Stimulated activated naive CD8-positive, alpha-beta T cell treated with anti-CD3 and anti-CD28 coated beads, Interleukin-15, Interleukin-2, amounts not matched to agents 100 U/mL and 50 U/mL, for 24 hours (primary cell): ENCODE measurements at regions not wholly inside any gene's neighbourhood (a gene's known extent, or its start where the extent isn't known, plus 50 kb on each side); places are given as distances from the start of the nearest gene placed in this dataset.
A peak's percentile ranks its signal among the peaks of the same experiment; 100 is the strongest.

Source experiments
- ATAC-seq: fragments of 150-1000 bp; cut with Tn5 transposase; one replicate; pipeline ENCODE4 v1.10.0; 2021
- DNase-seq: peaks from one replicate; pipeline ENCODE4 v3.0.0; 2021

GRCh38 chr21:30986965-30987364, 51.3 kb downstream of the KRTAP19-8 start:
- ATAC-seq (no peak), DNase-seq (no peak)

GRCh38 chr21:30984889-30985288, 53.4 kb downstream of the KRTAP19-8 start:
- DNase-seq: no peak

GRCh38 chr21:30981403-30981802, 56.9 kb downstream of the KRTAP19-8 start:
- no peak for DNase-seq
- ATAC-seq: no peak

More at GRCh38 chr21:30984889-30985288, 53.4 kb downstream of the KRTAP19-8 start:
- ATAC-seq: no peak

DNA sequence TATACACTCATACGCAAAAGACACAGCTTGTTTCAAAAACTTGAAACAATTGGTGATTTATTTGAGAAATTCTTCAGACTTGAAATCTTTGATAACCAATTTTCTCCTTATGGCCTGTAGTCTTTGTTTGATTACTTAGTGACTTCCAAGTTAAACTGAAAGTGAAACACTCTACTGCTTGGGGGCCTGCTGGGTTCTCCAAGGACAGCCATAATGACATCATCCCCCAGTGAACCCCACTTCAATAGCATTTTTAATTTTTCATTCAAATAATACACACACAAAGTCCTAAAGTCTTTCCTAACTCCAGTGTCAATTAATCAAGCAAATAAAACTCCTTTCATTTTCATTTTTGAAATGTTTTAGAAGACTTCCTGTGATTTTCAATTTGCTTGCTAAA, 59.2 kb downstream of the KRTAP19-8 start:
- no peak for ATAC-seq
- no peak for DNase-seq

- ATAC-seq (no peak), DNase-seq (no peak)
Measured at GRCh38 chr21:30964283-30964682, 74.0 kb downstream of the KRTAP19-8 start.

DNA sequence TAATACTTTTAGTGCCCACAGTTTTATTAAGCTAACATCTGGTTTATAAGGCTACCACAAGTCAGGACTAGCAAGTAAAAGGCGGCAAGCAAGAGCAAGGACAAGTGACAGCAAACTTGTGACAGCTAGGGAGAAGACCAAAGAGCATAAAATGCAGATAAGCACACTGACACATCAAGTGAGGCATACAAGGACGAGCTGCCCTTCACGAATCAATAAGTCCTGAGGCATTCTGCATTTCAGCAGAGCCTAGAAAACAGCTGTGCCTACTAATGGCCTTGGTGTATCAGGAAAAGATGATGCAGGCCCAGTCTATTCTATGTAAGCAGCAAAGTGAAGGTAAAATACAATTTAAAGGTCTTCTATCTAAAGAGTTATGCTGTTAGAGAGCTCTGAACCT, 74.8 kb downstream of the KRTAP19-8 start:
- DNase-seq (no peak), ATAC-seq (no peak)

GRCh38 chr21:30962013-30962412, 76.3 kb downstream of the KRTAP19-8 start:
- no peak for DNase-seq

GRCh38 chr21:30958741-30959140, 77.4 kb upstream of the KRTAP11-1 start:
- DNase-seq (no peak), ATAC-seq (no peak)

More at GRCh38 chr21:30962013-30962412, 76.3 kb downstream of the KRTAP19-8 start:
- ATAC-seq: no peak

DNA sequence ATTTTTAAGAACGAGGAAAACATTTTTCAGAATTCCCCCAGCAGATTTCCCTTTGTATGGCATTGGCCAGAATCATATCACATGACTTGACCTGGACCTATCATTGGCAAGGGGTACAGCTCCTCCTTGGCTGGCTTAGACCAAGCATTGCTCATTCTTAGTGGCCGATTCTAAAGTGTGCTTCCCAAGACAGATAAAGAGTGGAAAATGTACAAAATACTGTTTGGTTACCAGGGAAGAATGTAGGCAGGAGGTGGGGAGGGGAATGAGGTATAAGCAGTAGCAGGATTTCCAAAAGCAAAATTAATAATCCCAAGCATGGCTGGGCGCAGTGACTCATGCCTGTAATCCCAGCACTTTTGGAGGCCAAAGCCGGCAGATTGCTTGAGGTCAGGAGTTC, 75.6 kb upstream of the KRTAP11-1 start:
- no peak for ATAC-seq
- no peak for DNase-seq

GRCh38 chr21:30953605-30954004, 72.2 kb upstream of the KRTAP11-1 start:
- DNase-seq (no peak), ATAC-seq (no peak)

DNA sequence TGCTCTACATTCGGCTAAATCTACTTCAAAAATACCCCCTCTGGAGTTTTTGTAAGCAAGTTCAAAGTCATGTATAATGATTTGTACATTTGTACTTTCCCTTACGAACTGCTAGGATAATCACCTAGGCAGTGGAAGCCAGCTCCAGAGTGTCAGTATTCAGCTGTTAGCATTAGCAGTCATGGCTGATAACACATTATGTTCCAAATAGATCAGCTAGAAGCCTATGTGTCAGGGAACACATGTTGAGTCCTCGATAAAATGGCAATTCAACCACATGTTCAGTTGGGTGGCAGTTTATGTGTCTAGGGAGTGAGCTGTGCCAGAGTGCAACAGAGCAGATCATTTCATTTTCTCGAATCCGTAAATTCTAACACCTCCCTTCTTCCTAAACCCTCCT, 65.8 kb upstream of the KRTAP11-1 start:
- no peak for ATAC-seq
- DNase-seq: no peak

DNA sequence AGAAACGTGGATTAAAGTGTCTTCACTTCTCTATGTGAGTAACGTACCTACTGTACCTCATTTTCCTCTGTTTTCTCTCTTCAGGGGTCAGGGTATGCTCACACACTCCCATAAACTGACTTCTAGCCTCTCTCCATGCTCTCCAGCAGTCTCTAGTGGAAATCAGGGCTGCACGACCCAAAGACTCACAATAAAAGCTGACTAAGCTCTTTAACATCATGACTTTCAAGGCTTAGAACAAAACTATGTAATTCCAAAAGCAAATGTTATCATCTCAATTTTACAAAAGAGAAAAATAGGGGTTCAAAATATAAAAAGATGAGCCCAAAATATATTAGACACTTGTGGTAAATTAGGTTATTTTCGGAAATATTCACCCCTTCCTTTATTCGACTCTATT, 62.5 kb upstream of the KRTAP11-1 start:
- DNase-seq (no peak), ATAC-seq (no peak)

GRCh38 chr21:30943243-30943642, 61.9 kb upstream of the KRTAP11-1 start:
- ATAC-seq (no peak), DNase-seq (no peak)

DNA sequence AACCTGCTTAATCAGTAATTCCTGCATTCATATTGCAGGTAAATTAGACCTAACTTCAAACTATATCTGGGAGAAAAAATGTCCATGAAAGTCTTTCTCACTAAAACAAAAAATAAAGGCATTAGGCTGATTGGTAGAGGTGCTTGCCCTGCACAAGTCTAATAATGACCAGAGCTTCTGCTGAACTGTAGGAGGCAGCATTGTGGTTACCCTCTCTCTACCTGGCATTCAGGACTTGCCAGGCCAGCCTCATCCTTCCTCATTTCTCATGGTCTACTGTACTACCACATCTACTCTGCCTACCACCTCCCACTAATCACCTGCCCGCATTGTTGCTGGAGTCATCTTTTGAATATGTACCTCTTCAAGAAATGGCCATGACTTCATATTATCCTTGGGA, 60.8 kb upstream of the KRTAP11-1 start:
- no peak for ATAC-seq
- no peak for DNase-seq

GRCh38 chr21:30936207-30936606, 54.8 kb upstream of the KRTAP11-1 start:
- ATAC-seq (no peak), DNase-seq (no peak)

- no peak for ATAC-seq
- no peak for DNase-seq
Measured at GRCh38 chr21:30935889-30936168, 54.4 kb upstream of the KRTAP11-1 start.

- ATAC-seq (peak; percentile 9), DNase-seq (no peak)
Measured at GRCh38 chr21:30935121-30935888, 53.9 kb upstream of the KRTAP11-1 start.

DNA sequence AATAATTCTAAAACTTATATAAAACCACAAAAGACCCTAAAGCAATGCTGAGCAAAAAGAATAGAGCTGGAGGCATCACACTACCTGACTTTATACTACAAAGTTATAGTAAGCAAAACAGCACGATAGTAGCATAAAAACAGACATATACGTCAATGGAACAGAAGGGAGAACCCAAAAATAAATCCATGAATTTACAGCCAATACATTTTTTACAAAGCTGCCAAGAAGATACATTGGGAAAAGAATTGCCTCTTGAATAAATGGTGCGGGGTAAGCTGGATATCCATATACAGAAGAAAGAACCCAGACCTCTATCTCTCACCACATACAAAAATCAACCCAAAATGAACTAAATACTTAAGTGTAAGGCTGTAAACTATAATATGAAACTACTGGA, 51.3 kb upstream of the KRTAP11-1 start:
- no peak for ATAC-seq
- DNase-seq: no peak
